NCI-H187 (cell line): ENCODE measurements at regions not wholly inside any gene's neighbourhood (a gene's known extent, or its start where the extent isn't known, plus 50 kb on each side); places are given as distances from the start of the nearest gene placed in this dataset.

Experiments
- DNase-seq, 2 experiments: peaks; one replicate each; lab custom pipeline; 2025; lab: John Stamatoyannopoulos, UW

- no peak for DNase-seq
Observed at GRCh38 chr16:82567175-82567574, 59.6 kb upstream of the CDH13 start.

GRCh38 chr16:82563401-82563800 lies 63.4 kb upstream of the CDH13 start:
- no peak for DNase-seq

GRCh38 chr16:82562183-82562683 lies 64.5 kb upstream of the CDH13 start:
- DNase-seq, result no peak

- DNase-seq, result no peak
Observed at GRCh38 chr16:82560805-82561325, 65.9 kb upstream of the CDH13 start.

- no peak for DNase-seq
Observed at GRCh38 chr16:82544378-82545160, 82.2 kb upstream of the CDH13 start.

GRCh38 chr16:82542714-82543113 lies 84.1 kb upstream of the CDH13 start:
- DNase-seq, result no peak

GRCh38 chr16:82541103-82541502 lies 85.7 kb upstream of the CDH13 start:
- DNase-seq, result no peak

- no peak for DNase-seq
Observed at GRCh38 chr16:82535764-82536163, 91.0 kb upstream of the CDH13 start.

- no peak for DNase-seq
Observed at GRCh38 chr16:82535262-82535661, 91.5 kb upstream of the CDH13 start.

- no peak for DNase-seq
Observed at GRCh38 chr16:82533189-82533588, 93.6 kb upstream of the CDH13 start.

- no peak for DNase-seq
Observed at GRCh38 chr16:82530883-82531282, 95.9 kb upstream of the CDH13 start.

GRCh38 chr16:82527101-82527500 lies 99.7 kb upstream of the CDH13 start:
- DNase-seq, result no peak

- no peak for DNase-seq
Observed at GRCh38 chr16:82524976-82525375, 101.8 kb upstream of the CDH13 start.

GRCh38 chr16:82523815-82524214 lies 103.0 kb upstream of the CDH13 start:
- DNase-seq, result no peak

- no peak for DNase-seq
Observed at GRCh38 chr16:82522026-82522425, 104.7 kb upstream of the CDH13 start.

GRCh38 chr16:82518811-82519210 lies 108.0 kb upstream of the CDH13 start:
- no peak for DNase-seq

GRCh38 chr16:82514262-82514661 lies 112.5 kb upstream of the CDH13 start:
- no peak for DNase-seq

- no peak for DNase-seq
Observed at GRCh38 chr16:82510789-82511305, 115.9 kb upstream of the CDH13 start.

- no peak for DNase-seq
Observed at GRCh38 chr16:82509691-82510430, 116.9 kb upstream of the CDH13 start.

GRCh38 chr16:82506692-82507670 lies 119.8 kb upstream of the CDH13 start:
- DNase-seq, result peak; percentile 24 to 29

- no peak for DNase-seq
Observed at GRCh38 chr16:82504836-82505235, 121.9 kb upstream of the CDH13 start.

- DNase-seq, result no peak
Observed at GRCh38 chr16:82499302-82499701, 127.5 kb upstream of the CDH13 start.
